ENCODE measurements at regions not wholly inside any gene's neighbourhood (a gene's known extent, or its start where the extent isn't known, plus 50 kb on each side); places are given as distances from the start of the nearest gene placed in this dataset.

DNA sequence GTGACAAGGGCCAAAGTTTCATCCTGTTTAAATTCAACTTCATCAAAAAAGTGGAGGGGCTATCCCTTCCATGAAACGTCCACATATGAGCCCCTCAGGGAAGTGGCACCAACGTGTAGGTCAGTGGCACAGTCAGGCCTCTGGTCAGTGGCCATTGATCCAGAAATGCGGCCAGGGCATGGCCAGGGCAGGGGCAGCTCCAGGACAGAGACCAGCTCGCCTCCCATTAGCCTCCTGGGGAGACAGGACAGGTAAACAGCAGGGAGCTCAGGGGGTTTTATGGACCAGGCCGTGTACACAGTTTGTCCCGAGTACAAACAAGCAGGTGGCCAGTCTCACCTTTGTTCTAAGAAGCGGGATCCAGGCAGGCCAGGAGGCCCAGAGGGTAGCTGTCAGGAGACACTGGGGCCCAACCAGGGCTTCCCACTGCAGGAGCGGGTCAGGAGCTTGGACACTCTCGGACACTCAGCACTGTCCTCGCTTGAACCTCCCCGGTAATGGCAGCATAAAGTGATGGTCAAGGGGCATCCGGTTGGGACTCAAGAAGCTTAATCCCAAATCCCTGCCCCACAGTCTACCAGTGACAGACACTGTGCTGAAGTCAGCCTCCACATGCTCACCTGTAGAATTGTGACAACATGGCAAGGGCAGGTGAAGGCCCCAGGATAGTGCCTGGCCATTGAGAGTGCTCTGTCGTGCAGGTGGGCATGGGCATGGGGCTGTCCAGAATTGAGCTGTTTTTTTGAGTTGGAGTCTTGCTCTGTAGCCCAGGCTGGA is 144.1 kb upstream of the ERRFI1 start (continued):
- TF ChIP-seq CHCHD3 (CRISPR knock-in tag; IDR thresholded peaks at IDR 0.05) (no peak), CENPX (CRISPR knock-in tag; IDR thresholded peaks at IDR 0.05) (no peak), ZNF552 (CRISPR knock-in tag; IDR thresholded peaks at IDR 0.05; ENCODE audit: borderline replicate concordance) (no peak; the same call in 1 of the 2 replicates), CHD2 (IDR thresholded peaks at IDR 0.05; ENCODE audit: low read depth, low read length) (no peak), DMAP1 (CRISPR knock-in tag; IDR thresholded peaks at IDR 0.05) (peak; percentile 73), DR1 (CRISPR knock-in tag; IDR thresholded peaks at IDR 0.05) (no peak), ZNF329 (CRISPR knock-in tag; IDR thresholded peaks at IDR 0.05; ENCODE audit: low read depth) (no peak), HNRNPH1 (optimal IDR thresholded peaks at IDR 0.05; ENCODE audit: low read depth, low read length) (no peak), SNAI1 (CRISPR knock-in tag; IDR thresholded peaks at IDR 0.05; ENCODE audit: borderline replicate concordance) (0 out of 2 replicates have a peak, but pooled peaks have one; percentile 48), HMG20B (CRISPR knock-in tag; conservative IDR thresholded peaks at IDR 0.05) (no peak), BRD4 (CRISPR knock-in tag; IDR thresholded peaks at IDR 0.05) (0 out of 2 replicates have a peak, but pooled peaks have one; percentile 69), ZKSCAN5 (CRISPR knock-in tag; IDR thresholded peaks at IDR 0.05) (no peak), MXD4 (CRISPR knock-in tag; IDR thresholded peaks at IDR 0.05) (no peak), MIER2 (CRISPR knock-in tag; IDR thresholded peaks at IDR 0.05) (no peak), ZMYM4 (CRISPR knock-in tag; IDR thresholded peaks at IDR 0.05) (peak; percentile 74), ZNF292 (CRISPR knock-in tag; IDR thresholded peaks at IDR 0.05; ENCODE audit: borderline replicate concordance, low read depth) (peak; percentile 83; the same call in 1 of the 2 replicates)
- TF ChIP-seq, protein P1, sequence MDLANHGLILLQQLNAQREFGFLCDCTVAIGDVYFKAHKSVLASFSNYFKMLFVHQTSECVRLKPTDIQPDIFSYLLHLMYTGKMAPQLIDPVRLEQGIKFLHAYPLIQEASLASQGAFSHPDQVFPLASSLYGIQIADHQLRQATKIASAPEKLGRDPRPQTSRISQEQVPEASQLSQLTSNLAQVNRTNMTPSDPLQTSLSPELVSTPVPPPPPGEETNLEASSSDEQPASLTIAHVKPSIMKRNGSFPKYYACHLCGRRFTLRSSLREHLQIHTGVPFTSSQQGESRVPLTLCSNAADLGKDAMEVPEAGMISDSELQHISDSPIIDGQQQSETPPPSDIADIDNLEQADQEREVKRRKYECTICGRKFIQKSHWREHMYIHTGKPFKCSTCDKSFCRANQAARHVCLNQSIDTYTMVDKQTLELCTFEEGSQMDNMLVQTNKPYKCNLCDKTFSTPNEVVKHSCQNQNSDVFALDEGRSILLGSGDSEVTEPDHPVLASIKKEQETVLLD (CRISPR knock-in tag; IDR thresholded peaks at IDR 0.05; ENCODE audit: low read depth) = no peak
- TF ChIP-seq, protein P2, sequence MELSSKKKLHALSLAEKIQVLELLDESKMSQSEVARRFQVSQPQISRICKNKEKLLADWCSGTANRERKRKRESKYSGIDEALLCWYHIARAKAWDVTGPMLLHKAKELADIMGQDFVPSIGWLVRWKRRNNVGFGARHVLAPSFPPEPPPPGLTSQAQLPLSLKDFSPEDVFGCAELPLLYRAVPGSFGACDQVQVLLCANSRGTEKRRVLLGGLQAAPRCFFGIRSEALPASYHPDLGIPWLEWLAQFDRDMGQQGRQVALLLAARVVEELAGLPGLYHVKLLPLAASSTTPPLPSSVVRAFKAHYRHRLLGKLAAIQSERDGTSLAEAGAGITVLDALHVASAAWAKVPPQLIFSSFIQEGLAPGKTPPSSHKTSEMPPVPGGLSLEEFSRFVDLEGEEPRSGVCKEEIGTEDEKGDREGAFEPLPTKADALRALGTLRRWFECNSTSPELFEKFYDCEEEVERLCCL (CRISPR knock-in tag; IDR thresholded peaks at IDR 0.05; ENCODE audit: borderline replicate concordance) = no peak
- TF ChIP-seq, protein P3, sequence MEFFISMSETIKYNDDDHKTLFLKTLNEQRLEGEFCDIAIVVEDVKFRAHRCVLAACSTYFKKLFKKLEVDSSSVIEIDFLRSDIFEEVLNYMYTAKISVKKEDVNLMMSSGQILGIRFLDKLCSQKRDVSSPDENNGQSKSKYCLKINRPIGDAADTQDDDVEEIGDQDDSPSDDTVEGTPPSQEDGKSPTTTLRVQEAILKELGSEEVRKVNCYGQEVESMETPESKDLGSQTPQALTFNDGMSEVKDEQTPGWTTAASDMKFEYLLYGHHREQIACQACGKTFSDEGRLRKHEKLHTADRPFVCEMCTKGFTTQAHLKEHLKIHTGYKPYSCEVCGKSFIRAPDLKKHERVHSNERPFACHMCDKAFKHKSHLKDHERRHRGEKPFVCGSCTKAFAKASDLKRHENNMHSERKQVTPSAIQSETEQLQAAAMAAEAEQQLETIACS (CRISPR knock-in tag; IDR thresholded peaks at IDR 0.05) = no peak
- TF ChIP-seq, protein P4, sequence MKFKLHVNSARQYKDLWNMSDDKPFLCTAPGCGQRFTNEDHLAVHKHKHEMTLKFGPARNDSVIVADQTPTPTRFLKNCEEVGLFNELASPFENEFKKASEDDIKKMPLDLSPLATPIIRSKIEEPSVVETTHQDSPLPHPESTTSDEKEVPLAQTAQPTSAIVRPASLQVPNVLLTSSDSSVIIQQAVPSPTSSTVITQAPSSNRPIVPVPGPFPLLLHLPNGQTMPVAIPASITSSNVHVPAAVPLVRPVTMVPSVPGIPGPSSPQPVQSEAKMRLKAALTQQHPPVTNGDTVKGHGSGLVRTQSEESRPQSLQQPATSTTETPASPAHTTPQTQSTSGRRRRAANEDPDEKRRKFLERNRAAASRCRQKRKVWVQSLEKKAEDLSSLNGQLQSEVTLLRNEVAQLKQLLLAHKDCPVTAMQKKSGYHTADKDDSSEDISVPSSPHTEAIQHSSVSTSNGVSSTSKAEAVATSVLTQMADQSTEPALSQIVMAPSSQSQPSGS (CRISPR knock-in tag; IDR thresholded peaks at IDR 0.05) = no peak
- TF ChIP-seq, protein P5, sequence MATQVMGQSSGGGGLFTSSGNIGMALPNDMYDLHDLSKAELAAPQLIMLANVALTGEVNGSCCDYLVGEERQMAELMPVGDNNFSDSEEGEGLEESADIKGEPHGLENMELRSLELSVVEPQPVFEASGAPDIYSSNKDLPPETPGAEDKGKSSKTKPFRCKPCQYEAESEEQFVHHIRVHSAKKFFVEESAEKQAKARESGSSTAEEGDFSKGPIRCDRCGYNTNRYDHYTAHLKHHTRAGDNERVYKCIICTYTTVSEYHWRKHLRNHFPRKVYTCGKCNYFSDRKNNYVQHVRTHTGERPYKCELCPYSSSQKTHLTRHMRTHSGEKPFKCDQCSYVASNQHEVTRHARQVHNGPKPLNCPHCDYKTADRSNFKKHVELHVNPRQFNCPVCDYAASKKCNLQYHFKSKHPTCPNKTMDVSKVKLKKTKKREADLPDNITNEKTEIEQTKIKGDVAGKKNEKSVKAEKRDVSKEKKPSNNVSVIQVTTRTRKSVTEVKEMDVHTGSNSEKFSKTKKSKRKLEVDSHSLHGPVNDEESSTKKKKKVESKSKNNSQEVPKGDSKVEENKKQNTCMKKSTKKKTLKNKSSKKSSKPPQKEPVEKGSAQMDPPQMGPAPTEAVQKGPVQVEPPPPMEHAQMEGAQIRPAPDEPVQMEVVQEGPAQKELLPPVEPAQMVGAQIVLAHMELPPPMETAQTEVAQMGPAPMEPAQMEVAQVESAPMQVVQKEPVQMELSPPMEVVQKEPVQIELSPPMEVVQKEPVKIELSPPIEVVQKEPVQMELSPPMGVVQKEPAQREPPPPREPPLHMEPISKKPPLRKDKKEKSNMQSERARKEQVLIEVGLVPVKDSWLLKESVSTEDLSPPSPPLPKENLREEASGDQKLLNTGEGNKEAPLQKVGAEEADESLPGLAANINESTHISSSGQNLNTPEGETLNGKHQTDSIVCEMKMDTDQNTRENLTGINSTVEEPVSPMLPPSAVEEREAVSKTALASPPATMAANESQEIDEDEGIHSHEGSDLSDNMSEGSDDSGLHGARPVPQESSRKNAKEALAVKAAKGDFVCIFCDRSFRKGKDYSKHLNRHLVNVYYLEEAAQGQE (IDR thresholded peaks at IDR 0.05; ENCODE audit: borderline replicate concordance in 1 of 2, low read depth in 1 of 2, low read length in 2 of 2) = peak in 1 of 2 experiments; percentile 12; a peak in 1 of 4 replicates
